ENCODE measurements at regions not wholly inside any gene's neighbourhood (a gene's known extent, or its start where the extent isn't known, plus 50 kb on each side); places are given as distances from the start of the nearest gene placed in this dataset.

- H3K4me3 ChIP-seq (replicated peaks in 1 of 3; ENCODE audit: insufficient read depth in 1 of 3, low read depth in 1 of 3, low read length in 3 of 3), result no peak overlapping the region
- no peak for FAIRE-seq
- no peak overlapping the region for H3K4me2 ChIP-seq (ENCODE audit: insufficient read depth, low read length)
- ChIA-PET CTCF (no interaction called here), POLR2A (no interaction called here)
- H3K36me3 ChIP-seq (ENCODE audit: control insufficient read depth in 2 of 2, extremely low read depth in 1 of 2, insufficient read depth in 2 of 2, low read length in 2 of 2), result no peaks in the 10 kb centered on the region
- intact Hi-C loops (cut with micrococcal nuclease) (no loop called here), dilution Hi-C loops (cut with MboI; ENCODE audit: extremely low pct_ligation_motif_present, low sequenced_read_pairs) (no loop called here)
- H3K27ac ChIP-seq (ENCODE audit: insufficient read depth, low read depth, low read length), result no peak overlapping the region
- H3K4me1 ChIP-seq (ENCODE audit: control insufficient read depth, extremely low read depth, insufficient read depth, low read length), result no peaks in the 10 kb centered on the region
- H4K20me1 ChIP-seq (replicated peaks; ENCODE audit: control insufficient read depth, extremely low read depth, insufficient read depth, low read length), result no peaks in the 10 kb centered on the region
- H3K27me3 ChIP-seq (ENCODE audit: control insufficient read depth in 2 of 2, insufficient read depth in 2 of 2, low read length in 2 of 2), result no peaks in the 10 kb centered on the region
- H3K9me1 ChIP-seq (replicated peaks; ENCODE audit: control insufficient read depth, extremely low read depth, insufficient read depth, low read length), result no peaks in the 10 kb centered on the region
- DNase-seq (ENCODE audit: low read depth, low spot score), result no peak
- TF ChIP-seq POLR2A (IDR thresholded peaks at IDR 0.05; ENCODE audit: low read depth, low read length), result no peak
- TF ChIP-seq FOS (IDR thresholded peaks at IDR 0.05; ENCODE audit: borderline replicate concordance, insufficient read depth, low read length), result no peak
- TF ChIP-seq, protein P1, sequence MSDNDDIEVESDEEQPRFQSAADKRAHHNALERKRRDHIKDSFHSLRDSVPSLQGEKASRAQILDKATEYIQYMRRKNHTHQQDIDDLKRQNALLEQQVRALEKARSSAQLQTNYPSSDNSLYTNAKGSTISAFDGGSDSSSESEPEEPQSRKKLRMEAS (IDR thresholded peaks at IDR 0.05; ENCODE audit: insufficient read depth, insufficient read length), result no peak
- TF ChIP-seq JUN (IDR thresholded peaks at IDR 0.05; ENCODE audit: borderline replicate concordance, insufficient read depth, insufficient read length, low read depth), result no peak
- no peak for TF ChIP-seq EZH2 (IDR thresholded peaks at IDR 0.05; ENCODE audit: borderline replicate concordance, low read depth, low read length, severe bottlenecking)
- no peak for TF ChIP-seq MYC (IDR thresholded peaks at IDR 0.05; ENCODE audit: low read depth, low read length)
- TF ChIP-seq, protein P2, sequence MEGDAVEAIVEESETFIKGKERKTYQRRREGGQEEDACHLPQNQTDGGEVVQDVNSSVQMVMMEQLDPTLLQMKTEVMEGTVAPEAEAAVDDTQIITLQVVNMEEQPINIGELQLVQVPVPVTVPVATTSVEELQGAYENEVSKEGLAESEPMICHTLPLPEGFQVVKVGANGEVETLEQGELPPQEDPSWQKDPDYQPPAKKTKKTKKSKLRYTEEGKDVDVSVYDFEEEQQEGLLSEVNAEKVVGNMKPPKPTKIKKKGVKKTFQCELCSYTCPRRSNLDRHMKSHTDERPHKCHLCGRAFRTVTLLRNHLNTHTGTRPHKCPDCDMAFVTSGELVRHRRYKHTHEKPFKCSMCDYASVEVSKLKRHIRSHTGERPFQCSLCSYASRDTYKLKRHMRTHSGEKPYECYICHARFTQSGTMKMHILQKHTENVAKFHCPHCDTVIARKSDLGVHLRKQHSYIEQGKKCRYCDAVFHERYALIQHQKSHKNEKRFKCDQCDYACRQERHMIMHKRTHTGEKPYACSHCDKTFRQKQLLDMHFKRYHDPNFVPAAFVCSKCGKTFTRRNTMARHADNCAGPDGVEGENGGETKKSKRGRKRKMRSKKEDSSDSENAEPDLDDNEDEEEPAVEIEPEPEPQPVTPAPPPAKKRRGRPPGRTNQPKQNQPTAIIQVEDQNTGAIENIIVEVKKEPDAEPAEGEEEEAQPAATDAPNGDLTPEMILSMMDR (IDR thresholded peaks at IDR 0.05; ENCODE audit: extremely low read depth in 1 of 2, insufficient read depth in 1 of 2, low read depth in 1 of 2, low read length in 2 of 2), result no peak
- TF ChIP-seq GATA2 (IDR thresholded peaks at IDR 0.05; ENCODE audit: insufficient read depth, insufficient read length, low read depth, low read length), result no peak
- no peak for TF ChIP-seq POLR2AphosphoS5 (IDR thresholded peaks at IDR 0.05; ENCODE audit: insufficient read depth, low read depth, low read length)
- BruUV-seq (replicated peaks), result no TSS peak
- no peaks in the 10 kb centered on the region for H3K79me2 ChIP-seq (ENCODE audit: control insufficient read depth, insufficient read depth, low read length)
- no peaks in the 10 kb centered on the region for H3K9me3 ChIP-seq (replicated peaks; ENCODE audit: control insufficient read depth, insufficient read depth, low read length)
- H3K9ac ChIP-seq (replicated peaks; ENCODE audit: extremely low read depth, insufficient read depth, low read length), result no peak overlapping the region
- no peak overlapping the region for H2AFZ ChIP-seq (ENCODE audit: low read depth, low read length)
Observed at GRCh38 chr2:142347751-142348150, 216.9 kb upstream of the LRP1B start.

Measured in endothelial cell of umbilical vein (primary cell).